Glomerular visceral epithelial cell (primary cell): ENCODE measurements at regions not wholly inside any gene's neighbourhood (a gene's known extent, or its start where the extent isn't known, plus 50 kb on each side); places are given as distances from the start of the nearest gene placed in this dataset.

ENCODE experiments used
- DNase-seq: peaks from one replicate; pipeline ENCODE4 v3.0.0-alpha.2; 2016; ENCODE audit errors: extremely low spot score

DNA sequence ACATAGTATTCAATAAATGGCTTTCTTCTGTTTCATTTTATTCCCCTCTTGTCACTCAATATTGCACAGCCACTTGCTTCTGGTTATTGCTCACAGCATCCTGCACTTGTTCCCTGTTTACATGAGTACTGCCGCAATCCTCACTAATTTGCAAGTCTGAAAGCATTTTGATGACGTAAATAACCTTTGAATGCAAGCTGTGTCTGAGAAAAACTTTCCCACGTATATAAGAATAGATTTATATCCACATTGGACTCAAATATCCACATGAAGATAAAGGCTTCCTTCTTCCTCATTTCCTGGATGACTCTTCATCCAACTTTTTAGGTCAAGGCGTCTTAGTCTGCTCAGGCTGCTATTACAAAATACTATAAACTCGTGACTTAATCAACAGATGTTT, 88.2 kb upstream of the DAP start:
- DNase-seq, result no peak

DNA sequence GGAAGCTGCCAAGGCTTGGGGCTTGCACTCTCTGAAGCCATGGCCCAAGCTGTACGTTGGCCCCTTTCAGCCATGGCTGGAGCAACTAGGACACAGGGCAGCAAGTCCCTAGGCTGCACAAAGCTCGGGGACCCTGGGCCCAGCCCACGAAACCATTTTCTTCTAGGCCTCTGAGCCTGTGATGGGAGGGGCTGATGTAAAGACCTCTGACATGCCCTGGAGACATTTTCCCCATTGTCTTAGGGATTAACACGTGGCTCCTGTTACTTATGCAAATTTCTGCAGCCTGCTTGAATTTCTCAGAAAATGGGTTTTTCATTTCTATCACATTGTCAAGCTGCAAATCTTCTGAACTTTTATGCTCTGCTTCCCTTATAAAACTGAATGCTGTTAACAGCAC, 83.0 kb upstream of the DAP start:
- no peak for DNase-seq

DNA sequence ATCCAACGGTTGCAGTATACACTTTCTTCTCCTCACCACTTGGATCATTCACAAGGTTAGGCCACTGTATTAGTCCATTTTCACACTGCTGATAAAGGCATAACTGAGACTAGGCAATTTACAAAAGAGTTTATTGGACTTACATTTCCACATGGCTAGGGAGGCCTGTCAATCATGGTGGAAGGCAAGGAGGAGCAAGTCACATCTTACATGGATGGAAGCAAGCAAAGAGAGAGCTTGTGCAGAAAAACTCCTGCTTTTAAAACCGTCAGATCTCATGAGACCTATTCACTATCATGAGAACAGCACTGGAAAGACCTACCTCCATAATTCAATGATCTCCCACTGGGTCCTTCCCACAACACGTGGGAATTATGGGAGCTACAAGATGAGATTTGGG, 81.8 kb upstream of the DAP start:
- no peak for DNase-seq

- DNase-seq, result no peak
Observed at GRCh38 chr5:10839916-10840599, 79.0 kb upstream of the DAP start.

- no peak for DNase-seq
Observed at GRCh38 chr5:10839118-10839517, 78.1 kb upstream of the DAP start.

DNA sequence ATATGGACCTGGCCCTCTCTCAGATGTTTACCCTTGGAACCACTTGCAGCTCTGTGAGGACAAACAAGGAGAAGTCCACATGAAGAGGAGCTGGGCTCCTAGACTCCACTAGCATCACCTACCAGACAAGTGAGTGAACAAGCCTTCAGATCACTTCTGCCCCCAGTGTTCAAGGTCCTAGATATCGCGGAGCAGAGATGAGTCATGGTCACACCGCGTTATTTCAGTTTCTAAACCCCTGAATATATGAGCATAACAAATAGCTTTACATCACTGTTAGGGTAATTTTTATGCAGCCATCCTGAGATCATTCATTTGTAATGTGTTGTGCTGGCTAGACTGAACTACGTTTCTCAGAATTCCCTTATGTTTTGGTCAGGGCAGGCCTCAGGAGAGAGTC, 77.0 kb upstream of the DAP start:
- DNase-seq, result no peak

DNA sequence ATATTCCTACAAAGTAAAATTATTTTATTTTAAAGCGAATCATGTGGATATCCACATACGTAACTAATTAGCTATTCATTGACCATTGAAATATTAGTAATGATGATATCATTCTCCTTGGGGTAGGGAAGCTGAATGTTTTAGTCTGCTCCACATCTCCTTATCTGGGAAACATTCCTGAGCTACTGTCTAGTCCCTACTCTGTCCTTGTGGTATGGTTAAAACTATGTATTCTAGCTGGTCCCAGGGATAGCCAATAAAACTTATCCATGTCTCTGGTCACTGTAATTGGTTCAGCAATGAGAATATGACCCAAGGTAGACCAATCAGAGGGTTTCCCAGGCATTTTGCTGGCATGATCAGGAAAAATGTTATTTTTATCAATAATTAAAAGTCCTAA, 76.0 kb upstream of the DAP start:
- DNase-seq, result no peak

- no peak for DNase-seq
Observed at GRCh38 chr5:10834695-10835094, 73.7 kb upstream of the DAP start.

DNA sequence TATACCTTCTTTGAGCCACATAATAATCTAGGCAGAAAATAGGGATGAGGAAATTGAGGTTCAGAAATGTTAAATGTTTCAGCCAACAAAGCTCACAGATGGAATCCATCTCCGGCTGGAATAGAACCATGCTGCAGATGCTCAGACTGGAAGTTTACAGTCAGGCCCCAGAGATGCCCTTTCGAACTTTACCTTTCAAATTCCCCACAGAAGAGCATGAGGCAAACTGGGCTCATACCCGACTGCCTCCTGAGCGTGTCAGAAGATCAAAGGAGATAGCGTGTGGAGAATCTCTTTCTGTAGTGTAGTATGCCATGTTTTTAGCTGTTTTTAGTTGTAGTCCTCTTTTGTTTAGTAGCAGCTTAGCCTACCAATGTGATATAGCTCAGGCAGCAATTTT, 72.0 kb upstream of the DAP start:
- no peak for DNase-seq

DNA sequence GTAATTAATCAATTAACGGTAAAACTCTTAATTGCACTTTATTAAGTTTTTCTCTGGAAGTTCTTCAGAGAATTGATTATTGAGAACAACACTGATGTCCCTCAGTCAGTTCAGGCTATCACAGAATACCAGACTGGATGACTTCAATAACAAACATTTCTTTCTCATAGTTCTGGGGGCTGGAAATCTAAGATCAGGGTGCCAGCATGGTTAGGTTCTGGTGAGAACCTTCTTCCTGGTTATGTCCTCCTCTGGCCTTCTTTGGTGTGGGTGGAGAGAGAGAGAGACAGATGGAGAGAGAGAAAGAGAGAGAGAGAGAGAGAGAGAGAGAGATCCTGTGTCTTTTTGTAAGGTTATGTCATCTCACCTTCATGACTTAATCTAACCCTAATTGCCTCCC, 71.4 kb upstream of the DAP start:
- DNase-seq, result no peak

DNA sequence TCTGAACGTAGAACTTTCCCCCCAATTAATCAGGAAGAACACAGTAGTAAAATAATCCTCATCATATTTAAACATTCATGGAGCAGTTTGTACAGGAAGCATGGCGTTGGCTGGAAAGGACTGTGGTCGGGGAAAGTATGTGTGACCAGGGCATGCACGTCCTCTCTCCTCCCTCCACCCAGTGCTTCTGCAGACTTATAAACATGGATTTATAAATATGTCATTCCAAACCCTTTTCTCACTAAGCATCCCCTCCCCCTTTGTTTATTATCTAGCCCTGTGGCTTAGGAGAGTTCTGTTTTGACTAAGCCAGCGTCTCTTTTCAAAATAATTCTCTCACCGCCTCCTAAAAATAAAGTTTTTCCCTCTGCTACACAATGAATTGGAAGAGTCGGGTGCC, 70.4 kb upstream of the DAP start:
- DNase-seq, result no peak

DNA sequence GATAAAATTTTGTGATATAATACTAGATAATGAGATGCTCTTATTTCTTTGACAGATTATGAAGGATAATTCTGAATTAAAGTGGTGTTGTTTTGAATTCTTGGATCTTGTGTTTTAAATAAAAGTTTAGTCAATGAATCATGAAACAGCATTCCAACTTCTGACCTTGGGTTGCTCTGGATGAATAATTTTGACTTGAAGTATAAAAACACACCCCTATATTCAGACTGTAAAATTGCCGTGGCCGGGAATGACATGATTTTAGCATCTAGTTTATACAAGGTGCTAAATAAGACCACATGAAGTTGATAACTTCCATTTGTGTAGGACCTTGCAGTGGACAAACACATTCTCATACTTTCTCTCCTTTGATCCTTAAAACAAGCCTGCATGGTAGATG, 67.2 kb upstream of the DAP start:
- DNase-seq, result no peak

- no peak for DNase-seq
Observed at GRCh38 chr5:10827571-10827970, 66.5 kb upstream of the DAP start.

DNA sequence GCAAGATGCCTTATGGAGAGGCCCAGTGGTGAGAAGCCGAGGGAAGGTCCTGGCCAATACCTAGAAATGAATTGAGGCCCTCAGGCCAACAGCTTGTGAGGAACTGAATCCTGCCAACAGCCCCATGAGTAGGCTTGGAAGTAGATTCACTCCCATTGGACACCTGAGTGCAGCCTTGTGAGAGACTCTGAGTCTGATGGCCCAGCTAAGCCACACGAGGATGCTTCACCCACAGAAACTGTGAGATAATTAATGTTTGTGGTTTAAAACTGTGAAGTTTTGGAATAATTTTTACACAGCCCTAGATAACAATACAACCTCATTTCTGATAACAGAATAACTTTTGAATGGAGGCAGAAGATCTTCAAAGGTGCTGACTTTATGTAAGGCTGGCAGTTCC, 65.9 kb upstream of the DAP start:
- DNase-seq, result no peak

DNA sequence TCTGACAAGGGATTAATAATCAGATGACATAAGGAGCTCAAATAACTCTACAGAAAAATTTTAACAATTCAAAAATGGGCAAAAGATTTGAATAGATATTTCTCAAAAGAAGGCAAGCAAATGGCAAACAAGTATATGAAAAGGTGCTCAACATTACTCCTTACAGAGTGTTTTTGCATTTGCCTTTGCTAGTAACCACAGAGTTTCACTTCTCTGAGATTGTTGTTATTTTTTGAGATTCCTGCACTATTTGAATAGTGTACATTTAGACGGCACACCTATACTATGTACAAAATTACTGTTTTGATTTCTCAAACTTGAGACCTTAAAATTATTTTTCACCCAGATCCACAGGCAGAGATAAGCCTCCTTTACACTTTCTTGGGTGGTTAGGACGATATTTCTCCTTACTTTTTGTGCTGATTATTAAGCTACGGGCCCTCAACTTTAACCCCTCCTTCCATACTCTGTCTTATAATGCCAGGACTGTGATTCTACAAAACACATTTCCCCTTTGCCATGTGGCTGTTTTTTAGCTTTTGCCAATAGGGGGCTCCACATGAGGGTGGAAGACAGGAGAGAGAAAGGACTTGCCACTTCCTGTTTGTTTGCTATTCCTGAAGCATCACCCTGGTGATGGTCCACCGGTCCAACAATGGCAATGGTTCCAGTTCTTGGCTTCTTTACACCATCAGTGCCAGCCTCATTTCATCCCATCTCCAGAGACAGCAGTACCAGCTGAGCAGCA, 65.0 kb upstream of the DAP start:
- DNase-seq, result no peak

- no peak for DNase-seq
Observed at GRCh38 chr5:10812218-10812617, 51.2 kb upstream of the DAP start.
